ENCODE measurements at regions not wholly inside any gene's neighbourhood (a gene's known extent, or its start where the extent isn't known, plus 50 kb on each side); places are given as distances from the start of the nearest gene placed in this dataset.

- no peaks in the 10 kb centered on the region for H3K9me3 ChIP-seq (ENCODE audit: control insufficient read depth, low read length)
- WGBS, 2 experiments (ENCODE audit: insufficient coverage in 2 of 2): 63 to 74% methylated on average over 3 to 5 of the region's 8 CpGs
- H3K4me1 ChIP-seq (ENCODE audit: control insufficient read depth, insufficient read depth, low read length, poor library complexity, severe bottlenecking): no peaks in the 10 kb centered on the region
- no peaks in the 10 kb centered on the region for H3K36me3 ChIP-seq (ENCODE audit: control insufficient read depth, insufficient read depth, low read length)
- no peak overlapping the region for H3K4me3 ChIP-seq (ENCODE audit: extremely low read depth, insufficient read depth, low read length, poor library complexity, severe bottlenecking)
- H3K27ac ChIP-seq (ENCODE audit: low read depth, low read length, severe bottlenecking): no peak overlapping the region
Observed at GRCh38 chr10:108204528-108205305, 1040.2 kb upstream of the SORCS1 start.

- no peaks in the 10 kb centered on the region for H3K9me3 ChIP-seq (ENCODE audit: control insufficient read depth, low read length)
- WGBS, 2 experiments (ENCODE audit: insufficient coverage in 2 of 2): 86 to 94% methylated on average over 2 to 3 of the region's 3 CpGs
Observed at GRCh38 chr10:108203905-108204527, 1039.5 kb upstream of the SORCS1 start.

GRCh38 chr10:108187408-108188012 is 1023.0 kb upstream of the SORCS1 start:
- no peaks in the 10 kb centered on the region for H3K36me3 ChIP-seq (ENCODE audit: control insufficient read depth, insufficient read depth, low read length)
- no peak overlapping the region for H3K4me3 ChIP-seq (ENCODE audit: extremely low read depth, insufficient read depth, low read length, poor library complexity, severe bottlenecking)
- peaks cover 7% of the 10 kb centered on the region for H3K4me1 ChIP-seq (ENCODE audit: control insufficient read depth, insufficient read depth, low read length, poor library complexity, severe bottlenecking)
- whole genome bisulfite sequencing, 2 experiments (ENCODE audit: insufficient coverage in 2 of 2): no CpG with 5 or more reads among the region's 3 CpGs
- no peaks in the 10 kb centered on the region for H3K9me3 ChIP-seq (ENCODE audit: control insufficient read depth, low read length)
- no peak overlapping the region for H3K27ac ChIP-seq (ENCODE audit: low read depth, low read length, severe bottlenecking)

More at GRCh38 chr10:108203905-108204527, 1039.5 kb upstream of the SORCS1 start:
- Histone ChIP-seq H3K4me3 (ENCODE audit: extremely low read depth, insufficient read depth, low read length, poor library complexity, severe bottlenecking) (no peak overlapping the region), H3K4me1 (ENCODE audit: control insufficient read depth, insufficient read depth, low read length, poor library complexity, severe bottlenecking) (no peaks in the 10 kb centered on the region), H3K27ac (ENCODE audit: low read depth, low read length, severe bottlenecking) (no peak overlapping the region), H3K36me3 (ENCODE audit: control insufficient read depth, insufficient read depth, low read length) (no peaks in the 10 kb centered on the region)

- H3K27ac ChIP-seq (ENCODE audit: low read depth, low read length, severe bottlenecking): no peak overlapping the region
- H3K4me1 ChIP-seq (ENCODE audit: control insufficient read depth, insufficient read depth, low read length, poor library complexity, severe bottlenecking): peaks cover 11% of the 10 kb centered on the region
- no peaks in the 10 kb centered on the region for H3K9me3 ChIP-seq (ENCODE audit: control insufficient read depth, low read length)
- WGBS, 2 experiments (ENCODE audit: insufficient coverage in 2 of 2): 44% methylated on average over 1 of the region's 1 CpG; no CpG with 5 or more reads in 1 of the 2 experiments
- H3K4me3 ChIP-seq (ENCODE audit: extremely low read depth, insufficient read depth, low read length, poor library complexity, severe bottlenecking): no peak overlapping the region
- no peaks in the 10 kb centered on the region for H3K36me3 ChIP-seq (ENCODE audit: control insufficient read depth, insufficient read depth, low read length)
Observed at GRCh38 chr10:108184114-108184513, 1019.6 kb upstream of the SORCS1 start.

- Histone ChIP-seq H3K27ac (ENCODE audit: low read depth, low read length, severe bottlenecking) (no peak overlapping the region), H3K9me3 (ENCODE audit: control insufficient read depth, low read length) (no peaks in the 10 kb centered on the region), H3K36me3 (ENCODE audit: control insufficient read depth, insufficient read depth, low read length) (no peaks in the 10 kb centered on the region), H3K4me1 (ENCODE audit: control insufficient read depth, insufficient read depth, low read length, poor library complexity, severe bottlenecking) (peaks cover 4% of the 10 kb centered on the region), H3K4me3 (ENCODE audit: extremely low read depth, insufficient read depth, low read length, poor library complexity, severe bottlenecking) (no peak overlapping the region)
- no CpG with 5 or more reads among the region's 2 CpGs for WGBS, 2 experiments (ENCODE audit: insufficient coverage in 2 of 2)
Observed at GRCh38 chr10:108180878-108181277, 1016.4 kb upstream of the SORCS1 start.

GRCh38 chr10:108169846-108170245 is 1005.3 kb upstream of the SORCS1 start:
- Histone ChIP-seq H3K27ac (ENCODE audit: low read depth, low read length, severe bottlenecking) (no peak overlapping the region), H3K36me3 (ENCODE audit: control insufficient read depth, insufficient read depth, low read length) (no peaks in the 10 kb centered on the region), H3K4me1 (ENCODE audit: control insufficient read depth, insufficient read depth, low read length, poor library complexity, severe bottlenecking) (no peaks in the 10 kb centered on the region), H3K4me3 (ENCODE audit: extremely low read depth, insufficient read depth, low read length, poor library complexity, severe bottlenecking) (no peak overlapping the region), H3K9me3 (ENCODE audit: control insufficient read depth, low read length) (no peaks in the 10 kb centered on the region)
- WGBS, 2 experiments (ENCODE audit: insufficient coverage in 2 of 2): 100% methylated on average over 1 of the region's 1 CpG; no CpG with 5 or more reads in 1 of the 2 experiments

GRCh38 chr10:108167766-108168165 is 1003.3 kb upstream of the SORCS1 start:
- H3K36me3 ChIP-seq (ENCODE audit: control insufficient read depth, insufficient read depth, low read length): no peaks in the 10 kb centered on the region
- no CpG with 5 or more reads among the region's 2 CpGs for WGBS, 2 experiments (ENCODE audit: insufficient coverage in 2 of 2)
- H3K9me3 ChIP-seq (ENCODE audit: control insufficient read depth, low read length): no peaks in the 10 kb centered on the region
- H3K4me1 ChIP-seq (ENCODE audit: control insufficient read depth, insufficient read depth, low read length, poor library complexity, severe bottlenecking): no peaks in the 10 kb centered on the region
- H3K4me3 ChIP-seq (ENCODE audit: extremely low read depth, insufficient read depth, low read length, poor library complexity, severe bottlenecking): no peak overlapping the region
- no peak overlapping the region for H3K27ac ChIP-seq (ENCODE audit: low read depth, low read length, severe bottlenecking)

GRCh38 chr10:108166401-108166800 is 1001.9 kb upstream of the SORCS1 start:
- WGBS, 2 experiments (ENCODE audit: insufficient coverage in 2 of 2): 86 to 95% methylated on average over 4 to 5 of the region's 7 CpGs
- Histone ChIP-seq H3K9me3 (ENCODE audit: control insufficient read depth, low read length) (no peaks in the 10 kb centered on the region), H3K4me3 (ENCODE audit: extremely low read depth, insufficient read depth, low read length, poor library complexity, severe bottlenecking) (no peak overlapping the region), H3K27ac (ENCODE audit: low read depth, low read length, severe bottlenecking) (no peak overlapping the region), H3K36me3 (ENCODE audit: control insufficient read depth, insufficient read depth, low read length) (no peaks in the 10 kb centered on the region), H3K4me1 (ENCODE audit: control insufficient read depth, insufficient read depth, low read length, poor library complexity, severe bottlenecking) (no peaks in the 10 kb centered on the region)

- H3K4me3 ChIP-seq (ENCODE audit: extremely low read depth, insufficient read depth, low read length, poor library complexity, severe bottlenecking): no peak overlapping the region
- no peaks in the 10 kb centered on the region for H3K4me1 ChIP-seq (ENCODE audit: control insufficient read depth, insufficient read depth, low read length, poor library complexity, severe bottlenecking)
- WGBS, 2 experiments (ENCODE audit: insufficient coverage in 2 of 2): no CpG with 5 or more reads among the region's 2 CpGs
Observed at GRCh38 chr10:108147346-108147745, 982.8 kb upstream of the SORCS1 start.

GRCh38 chr10:108141064-108141463 is 976.6 kb upstream of the SORCS1 start:
- WGBS, 2 experiments (ENCODE audit: insufficient coverage in 2 of 2): 80% methylated on average over 1 of the region's 1 CpG; no CpG with 5 or more reads in 1 of the 2 experiments
- no peak overlapping the region for H3K4me3 ChIP-seq (ENCODE audit: extremely low read depth, insufficient read depth, low read length, poor library complexity, severe bottlenecking)
- no peaks in the 10 kb centered on the region for H3K9me3 ChIP-seq (ENCODE audit: control insufficient read depth, low read length)
- H3K27ac ChIP-seq (ENCODE audit: low read depth, low read length, severe bottlenecking): no peak overlapping the region
- no peaks in the 10 kb centered on the region for H3K36me3 ChIP-seq (ENCODE audit: control insufficient read depth, insufficient read depth, low read length)
- no peaks in the 10 kb centered on the region for H3K4me1 ChIP-seq (ENCODE audit: control insufficient read depth, insufficient read depth, low read length, poor library complexity, severe bottlenecking)

More at GRCh38 chr10:108147346-108147745, 982.8 kb upstream of the SORCS1 start:
- H3K27ac ChIP-seq (ENCODE audit: low read depth, low read length, severe bottlenecking): no peak overlapping the region
- H3K36me3 ChIP-seq (ENCODE audit: control insufficient read depth, insufficient read depth, low read length): no peaks in the 10 kb centered on the region
- peaks cover 4% of the 10 kb centered on the region for H3K9me3 ChIP-seq (ENCODE audit: control insufficient read depth, low read length)

Data from mesodermal cell (in vitro differentiated cells).